Putamen (tissue), 1 donor: ENCODE measurements at regions not wholly inside any gene's neighbourhood (a gene's known extent, or its start where the extent isn't known, plus 50 kb on each side); places are given as distances from the start of the nearest gene placed in this dataset.

Source experiments
- DNase-seq: peaks from one replicate; pipeline ENCODE4 v3.0.0-alpha.2; 2016; ENCODE audit warnings: low spot score

DNA sequence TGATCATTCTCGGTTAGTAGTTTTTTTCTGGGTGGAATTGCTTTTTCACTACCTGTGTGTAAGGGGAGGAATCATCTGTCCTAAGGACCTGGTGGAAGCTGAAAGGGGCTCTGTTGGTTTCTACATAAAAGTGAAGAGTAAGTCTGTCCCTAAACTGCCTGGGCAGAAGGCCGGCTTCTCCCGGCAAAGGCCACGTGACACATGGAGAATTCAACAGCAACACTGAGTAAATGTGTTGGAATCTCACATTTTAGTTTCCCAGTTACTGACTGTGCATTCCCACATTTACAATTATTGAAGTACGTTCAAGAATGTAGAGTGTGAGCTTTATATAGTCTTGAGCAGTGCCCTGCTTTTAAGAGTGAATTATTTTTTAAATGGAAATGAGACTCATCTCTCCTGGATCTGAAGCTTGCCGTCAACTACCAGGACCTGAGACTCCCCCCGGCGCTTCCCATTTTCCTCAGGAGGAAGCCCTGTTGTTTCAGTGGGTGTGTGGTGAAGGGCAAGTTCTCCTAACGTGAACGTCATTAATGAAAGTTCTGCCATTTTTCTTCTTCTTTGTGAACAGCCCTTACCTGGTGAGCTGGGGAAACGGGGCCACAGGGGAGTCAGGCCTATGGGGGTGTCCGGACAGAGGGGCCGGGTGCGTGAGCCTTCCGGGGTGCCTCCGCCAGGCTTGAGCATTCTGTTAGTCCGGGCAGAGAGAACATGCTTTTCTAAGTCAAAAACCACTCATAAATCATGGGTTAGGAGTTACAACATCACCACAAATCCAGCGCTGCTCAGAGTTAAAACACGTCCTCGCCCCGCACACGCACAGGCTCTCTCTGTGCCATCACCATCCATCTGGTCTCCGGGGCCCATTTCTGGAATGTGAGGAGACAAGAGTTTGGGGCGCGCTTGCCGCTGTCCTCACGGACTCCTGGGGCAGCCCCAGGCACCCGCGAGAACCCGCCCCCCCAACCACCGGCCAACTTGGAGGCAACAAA is 56.6 kb upstream of the SMOC2 start:
- no peak for DNase-seq

DNA sequence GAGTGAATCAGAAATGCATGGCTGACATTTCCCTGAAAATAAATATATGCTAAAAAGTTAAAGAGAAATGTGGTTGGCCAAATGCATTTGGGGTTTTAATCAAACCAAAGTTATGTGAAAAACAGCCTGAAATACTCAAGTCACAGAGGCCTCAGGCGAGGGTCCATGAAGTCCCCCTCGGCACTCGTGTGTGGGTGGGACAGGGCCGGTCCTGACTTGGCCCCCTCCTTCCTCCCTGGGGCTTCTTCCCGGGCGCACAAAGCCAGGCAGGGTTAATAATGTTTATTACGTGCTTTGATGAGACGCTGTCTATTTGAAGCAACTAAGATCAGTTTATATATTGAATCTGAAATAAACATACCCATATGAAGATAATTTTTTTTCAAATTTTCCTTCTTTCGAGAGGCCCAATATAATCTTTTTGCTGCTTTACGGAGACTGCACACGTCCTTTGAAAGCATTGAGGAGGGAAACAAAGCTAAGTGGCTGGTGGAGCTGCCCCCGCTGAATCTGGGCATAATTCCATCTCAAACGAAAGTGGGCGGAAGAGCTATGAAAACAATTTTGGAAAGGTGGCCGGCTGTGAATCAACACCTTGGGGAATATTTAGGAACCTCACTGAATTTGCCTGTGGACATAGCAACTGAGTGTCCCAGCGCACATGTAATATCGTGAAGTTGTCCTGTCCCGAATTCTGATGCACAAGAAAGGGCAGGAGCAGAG is 55.8 kb upstream of the SMOC2 start:
- no peak for DNase-seq

DNA sequence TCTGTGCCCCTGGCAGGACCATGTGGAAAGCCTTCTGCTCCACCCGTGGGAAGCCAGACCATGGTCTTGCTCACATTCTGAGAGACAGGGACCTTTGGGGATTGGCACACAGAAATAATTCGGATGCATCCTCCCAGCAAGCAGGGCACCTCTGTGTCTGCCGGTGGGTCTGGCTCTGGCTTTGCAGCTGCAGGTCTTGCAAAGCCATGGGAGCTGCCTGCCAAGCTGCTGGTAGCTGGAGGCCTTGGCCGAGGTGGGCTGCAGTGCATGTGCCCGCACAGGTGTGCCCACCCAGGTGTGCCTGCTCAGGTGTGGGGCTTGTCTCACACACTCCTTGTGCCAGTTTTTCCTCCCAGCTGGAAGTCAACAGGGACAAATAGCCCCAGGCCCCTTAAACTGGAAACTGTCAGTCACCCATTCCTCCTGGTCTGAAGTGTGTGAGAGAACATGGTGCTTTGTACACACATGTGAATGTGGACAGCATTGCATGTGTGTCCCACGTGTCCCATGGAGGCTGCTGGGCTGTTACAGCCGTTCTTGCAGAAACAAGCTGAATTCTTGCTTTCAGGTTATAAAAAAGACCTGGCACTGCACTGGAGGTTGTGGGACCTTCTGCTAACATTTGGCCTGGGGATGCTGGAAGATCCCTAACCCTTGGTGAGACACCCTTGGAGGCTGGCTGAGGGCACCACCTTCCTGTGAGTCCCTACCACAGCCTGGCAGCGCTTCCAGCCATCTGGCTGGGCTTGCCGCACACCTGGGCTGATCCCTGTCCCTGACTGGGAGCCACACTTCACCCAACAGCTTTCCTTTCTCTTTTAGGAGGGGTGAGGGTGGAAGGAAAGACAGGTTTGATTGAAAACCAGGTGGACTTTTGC is 54.9 kb upstream of the SMOC2 start:
- DNase-seq = no peak

DNA sequence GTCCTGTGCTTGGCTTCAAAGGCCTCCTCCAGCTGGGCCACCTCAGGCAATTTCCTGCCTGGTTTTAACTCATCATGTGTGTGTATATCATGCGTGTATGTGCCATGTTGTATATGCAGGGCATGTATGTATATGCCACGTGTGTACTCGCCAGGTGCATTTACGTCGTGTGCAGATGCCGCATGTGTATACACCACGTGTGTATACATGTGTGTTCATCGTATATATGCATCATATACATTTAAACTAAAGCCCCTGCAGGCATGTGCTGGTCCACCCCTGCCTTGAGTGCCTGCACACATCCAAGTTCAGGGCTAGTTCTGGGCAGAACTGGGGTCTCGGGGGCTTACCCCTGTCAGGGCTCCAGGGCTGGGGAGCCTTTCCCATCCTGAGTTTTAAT is 54.0 kb upstream of the SMOC2 start:
- DNase-seq = no peak

DNA sequence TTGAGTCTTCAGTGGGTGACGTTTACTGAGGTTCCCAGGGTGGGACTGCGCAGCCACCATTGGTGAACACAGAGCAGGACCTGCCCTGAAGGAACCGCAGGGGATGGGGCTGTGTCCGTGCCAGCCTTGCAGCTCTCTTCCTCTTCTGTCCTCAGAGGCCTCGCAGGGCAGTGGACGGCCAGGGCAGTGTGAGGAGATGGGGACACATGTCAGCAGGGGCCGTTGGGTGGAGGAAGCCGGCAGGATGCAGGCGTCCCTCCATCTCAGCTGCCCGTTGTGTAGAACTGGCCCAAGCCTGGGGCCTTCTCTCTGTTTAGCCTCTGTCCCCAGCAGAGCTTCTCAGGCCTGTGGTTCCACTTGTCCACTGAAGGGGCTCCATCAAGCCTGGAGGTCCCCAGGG is 53.6 kb upstream of the SMOC2 start:
- DNase-seq = no peak

DNA sequence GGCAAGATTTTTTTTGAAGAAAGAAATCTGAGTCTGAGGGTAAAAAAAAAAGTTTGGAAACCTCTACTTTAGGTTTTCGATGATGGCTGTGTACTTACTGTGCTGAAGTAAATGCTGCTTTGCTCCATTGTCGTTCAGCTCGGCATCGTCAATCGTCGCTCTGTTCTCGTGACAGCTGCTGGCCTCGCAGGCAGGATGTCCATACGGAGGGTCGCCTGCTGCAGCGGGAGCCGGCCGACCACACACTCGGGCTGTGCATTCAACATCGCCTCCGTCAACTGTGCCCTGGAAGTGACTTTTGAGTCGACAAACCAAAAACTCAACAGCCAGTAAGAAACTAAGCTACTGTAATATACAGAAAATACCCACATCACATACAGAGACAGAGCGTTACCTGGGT is 53.1 kb upstream of the SMOC2 start:
- DNase-seq = no peak

DNA sequence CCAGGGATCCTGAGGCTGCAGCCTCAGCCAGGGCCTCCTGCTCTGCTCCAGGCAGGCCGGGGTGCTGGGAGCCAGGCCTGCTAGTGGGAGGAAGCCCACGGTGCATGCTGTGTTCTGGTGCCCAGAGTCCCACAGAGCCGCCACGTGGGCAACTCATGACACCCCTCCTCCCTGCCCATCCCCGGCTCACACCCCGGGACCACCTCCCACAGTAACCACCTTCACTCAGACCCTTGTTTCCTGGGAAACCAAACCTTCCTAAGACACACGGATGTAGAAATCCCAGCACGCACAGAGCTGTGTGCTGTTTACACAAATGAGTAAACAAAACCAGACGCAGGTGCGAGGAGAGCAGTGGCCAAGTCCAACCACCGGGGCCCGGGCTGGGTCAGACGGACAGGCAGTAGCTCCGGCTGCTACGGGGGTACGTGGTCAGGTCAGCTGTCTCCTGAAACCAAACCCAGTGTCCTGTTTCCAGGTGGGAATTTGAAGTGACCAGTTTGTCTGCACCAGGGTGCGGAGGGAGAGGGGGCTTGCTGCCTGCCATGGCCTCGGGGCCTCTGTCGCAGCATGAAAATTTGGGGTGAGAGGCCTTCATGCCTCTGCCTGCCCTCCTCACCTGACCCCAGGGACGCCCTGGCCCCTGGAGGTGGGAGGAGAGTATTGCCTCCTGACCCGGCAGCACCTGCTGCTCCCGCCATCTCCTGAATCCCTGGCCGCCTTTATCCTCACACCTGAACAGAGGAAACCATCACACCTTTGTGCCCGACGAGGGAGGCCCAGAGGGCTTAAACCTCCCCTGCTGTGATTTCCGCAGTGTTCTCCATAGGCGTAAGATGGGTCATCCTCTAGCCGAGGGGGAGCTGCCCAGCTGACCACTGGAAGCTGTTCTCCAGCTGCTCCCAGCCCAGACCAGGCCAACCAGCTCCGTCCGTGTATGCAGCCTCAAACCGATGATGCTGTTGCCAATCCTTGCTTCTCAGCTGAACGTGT is 52.0 kb upstream of the SMOC2 start:
- no peak for DNase-seq

DNA sequence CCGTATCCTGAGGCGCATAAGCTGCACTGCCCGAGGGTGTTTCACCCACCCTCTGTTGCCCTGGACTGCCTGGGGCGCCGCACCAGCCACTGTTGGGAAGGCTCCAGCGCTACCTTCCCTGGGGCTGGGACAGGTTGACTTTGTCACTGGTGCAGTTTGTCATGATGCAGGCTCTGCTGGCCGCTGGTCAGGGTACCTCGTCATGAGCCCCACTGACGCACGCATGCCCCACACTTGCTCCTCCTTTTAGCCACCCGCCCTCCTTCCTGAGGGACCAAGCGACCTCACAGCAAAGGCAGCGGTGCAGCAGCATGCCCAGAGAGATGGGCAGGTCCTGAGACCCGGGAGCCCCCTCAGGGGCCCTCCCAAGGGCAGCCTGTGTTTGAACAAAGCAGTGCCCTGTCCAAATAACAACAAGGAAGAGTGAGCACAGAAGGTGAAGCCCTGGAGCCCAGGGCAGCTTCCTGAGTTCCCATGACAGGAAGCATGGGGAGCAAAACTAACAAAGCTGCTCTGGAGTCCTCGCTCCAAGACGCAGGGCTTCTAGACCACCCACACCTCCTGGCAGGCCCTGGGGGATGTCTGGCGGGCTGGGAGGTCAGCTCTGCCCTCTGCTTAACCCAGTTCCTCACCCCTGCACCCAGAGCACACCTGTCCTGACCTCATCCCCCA is 50.1 kb upstream of the SMOC2 start:
- DNase-seq = no peak
